BE2C (cell line): ENCODE measurements at regions not wholly inside any gene's neighbourhood (a gene's known extent, or its start where the extent isn't known, plus 50 kb on each side); places are given as distances from the start of the nearest gene placed in this dataset.
"Not testable (repeated sequence)": the region's sequence is repeated elsewhere in the genome, so short reads cannot be mapped to it uniquely, and the experiment has no call there.

ENCODE experiments used
- DNase-seq: peaks from one replicate; pipeline ENCODE4 v3.0.0-alpha.2; 2020
- H3K27me3 ChIP-seq: fragments of 250-450 bp; sonication (Bioruptor Pico); 2 replicates; pipeline ENCODE4 v1.5.1; 2020; ENCODE audit warnings: mild to moderate bottlenecking
- H3K36me3 ChIP-seq: fragments of 250-450 bp; sonication (Bioruptor Pico); 2 replicates; pipeline ENCODE4 v1.5.1; 2020; ENCODE audit warnings: mild to moderate bottlenecking
- H3K4me1 ChIP-seq: fragments of 250-450 bp; sonication (Bioruptor Pico); 2 replicates; pipeline ENCODE4 v1.5.1; 2020
- H3K4me3 ChIP-seq: 2 replicates; pipeline ENCODE4 v1.5.1; 2011; ENCODE audit warnings: low read depth, low read length
- H3K9me3 ChIP-seq: fragments of 250-450 bp; sonication (Bioruptor Pico); 2 replicates; pipeline ENCODE4 v1.5.1; 2020
- TF ChIP-seq, protein P1 (sequence below): IDR thresholded peaks from 2 replicates; pipeline ENCODE4 v1.5.1; 2012; ENCODE audit warnings: mild to moderate bottlenecking, low read depth, low read length

DNA sequence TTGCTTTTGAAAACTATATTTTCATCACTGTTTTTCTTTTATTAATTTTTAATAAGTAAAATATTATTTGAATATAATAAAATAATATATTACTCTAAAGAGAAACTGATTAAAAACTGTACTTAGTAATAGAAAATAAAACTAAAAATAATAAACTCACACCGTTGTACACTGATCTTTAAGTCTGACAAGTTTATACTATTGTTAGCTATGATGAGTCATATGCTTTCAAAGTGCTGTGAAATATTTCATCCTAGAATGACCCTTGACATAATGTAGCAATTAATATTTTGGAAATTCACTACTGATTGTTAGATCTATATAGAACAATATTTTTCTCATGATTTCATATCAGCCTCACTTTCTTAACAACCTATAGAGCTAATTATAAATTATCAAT is 1040.6 kb upstream of the SPRY2 start:
- TF ChIP-seq, protein P1, sequence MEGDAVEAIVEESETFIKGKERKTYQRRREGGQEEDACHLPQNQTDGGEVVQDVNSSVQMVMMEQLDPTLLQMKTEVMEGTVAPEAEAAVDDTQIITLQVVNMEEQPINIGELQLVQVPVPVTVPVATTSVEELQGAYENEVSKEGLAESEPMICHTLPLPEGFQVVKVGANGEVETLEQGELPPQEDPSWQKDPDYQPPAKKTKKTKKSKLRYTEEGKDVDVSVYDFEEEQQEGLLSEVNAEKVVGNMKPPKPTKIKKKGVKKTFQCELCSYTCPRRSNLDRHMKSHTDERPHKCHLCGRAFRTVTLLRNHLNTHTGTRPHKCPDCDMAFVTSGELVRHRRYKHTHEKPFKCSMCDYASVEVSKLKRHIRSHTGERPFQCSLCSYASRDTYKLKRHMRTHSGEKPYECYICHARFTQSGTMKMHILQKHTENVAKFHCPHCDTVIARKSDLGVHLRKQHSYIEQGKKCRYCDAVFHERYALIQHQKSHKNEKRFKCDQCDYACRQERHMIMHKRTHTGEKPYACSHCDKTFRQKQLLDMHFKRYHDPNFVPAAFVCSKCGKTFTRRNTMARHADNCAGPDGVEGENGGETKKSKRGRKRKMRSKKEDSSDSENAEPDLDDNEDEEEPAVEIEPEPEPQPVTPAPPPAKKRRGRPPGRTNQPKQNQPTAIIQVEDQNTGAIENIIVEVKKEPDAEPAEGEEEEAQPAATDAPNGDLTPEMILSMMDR: no peak
- no peaks in the 10 kb centered on the region for H3K9me3 ChIP-seq
- no peaks in the 10 kb centered on the region for H3K27me3 ChIP-seq
- no peaks in the 10 kb centered on the region for H3K4me1 ChIP-seq
- no peak for DNase-seq
- no peaks in the 10 kb centered on the region for H3K36me3 ChIP-seq
- H3K4me3 ChIP-seq: no peak overlapping the region

DNA sequence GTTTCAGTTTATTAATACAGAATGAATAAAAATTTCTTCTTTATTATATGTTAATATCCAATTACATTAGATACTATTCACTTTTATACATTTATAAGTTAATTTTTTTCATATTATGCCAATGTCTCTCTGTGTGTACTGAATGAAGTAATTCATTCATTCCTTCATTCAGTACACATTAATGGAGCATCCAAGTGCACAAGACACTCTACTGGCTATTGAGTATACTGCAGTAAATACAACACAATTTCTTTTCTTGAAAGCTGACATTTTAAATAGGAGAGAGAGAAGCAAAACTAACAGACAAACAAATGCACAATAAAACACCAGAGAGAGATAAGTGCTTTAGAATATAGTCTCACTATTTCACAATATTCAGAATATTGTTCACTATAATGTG is 1038.3 kb upstream of the SPRY2 start:
- no peaks in the 10 kb centered on the region for H3K27me3 ChIP-seq
- no peaks in the 10 kb centered on the region for H3K36me3 ChIP-seq
- H3K4me1 ChIP-seq: no peaks in the 10 kb centered on the region
- H3K4me3 ChIP-seq: no peak overlapping the region
- no peak for DNase-seq
- TF ChIP-seq, protein P1: no peak
- H3K9me3 ChIP-seq: no peaks in the 10 kb centered on the region

DNA sequence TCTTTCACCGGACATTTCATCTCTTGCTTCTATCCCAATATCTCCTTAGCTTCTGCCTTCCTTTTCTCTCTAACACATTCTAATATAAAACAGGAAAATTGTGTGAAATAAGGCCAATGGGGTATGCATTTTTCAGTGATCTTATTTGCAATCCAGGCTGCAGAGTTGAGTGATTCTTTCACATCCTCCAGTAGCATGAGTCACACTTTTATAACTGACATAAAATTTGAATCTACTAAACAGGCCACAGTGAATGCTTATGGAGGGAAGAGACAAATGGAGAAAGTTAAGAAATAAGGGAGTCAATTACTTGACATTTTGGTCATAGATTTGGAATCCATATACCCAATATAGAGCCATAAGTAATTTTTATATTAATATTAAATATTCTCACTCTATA is 1037.0 kb upstream of the SPRY2 start:
- Histone ChIP-seq H3K27me3 (no peaks in the 10 kb centered on the region), H3K4me1 (no peaks in the 10 kb centered on the region), H3K9me3 (no peaks in the 10 kb centered on the region), H3K4me3 (no peak overlapping the region), H3K36me3 (no peaks in the 10 kb centered on the region)
- DNase-seq: no peak
- TF ChIP-seq, protein P1: no peak

GRCh38 chr13:81375709-81376108 is 1034.8 kb upstream of the SPRY2 start:
- Histone ChIP-seq H3K4me3 (no peak overlapping the region), H3K36me3 (no peaks in the 10 kb centered on the region), H3K27me3 (no peaks in the 10 kb centered on the region), H3K4me1 (no peaks in the 10 kb centered on the region), H3K9me3 (no peaks in the 10 kb centered on the region)
- DNase-seq: no peak
- TF ChIP-seq, protein P1: no peak

GRCh38 chr13:81362711-81363110 is 1021.8 kb upstream of the SPRY2 start:
- not testable (repeated sequence) for H3K4me3 ChIP-seq, H3K9me3 ChIP-seq, H3K27me3 ChIP-seq, H3K4me1 ChIP-seq, DNase-seq, H3K36me3 ChIP-seq

DNA sequence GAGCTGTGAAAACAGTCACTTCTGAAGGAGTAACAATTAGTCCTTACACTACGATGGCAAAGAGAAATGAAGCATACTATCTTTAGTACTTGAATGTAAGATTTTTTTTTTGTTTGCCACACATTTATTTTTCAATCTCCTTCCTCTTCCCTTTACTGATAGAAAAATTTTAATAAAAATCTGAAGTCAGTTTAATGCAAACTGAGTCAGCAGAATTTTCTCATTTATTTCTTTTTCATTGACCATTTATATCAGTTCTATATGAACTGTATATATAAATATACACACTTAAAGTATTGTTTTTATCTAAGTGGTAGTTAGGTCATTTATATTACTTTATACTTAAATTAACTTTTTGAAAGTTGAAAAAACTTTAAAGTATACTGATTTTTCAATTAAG is 1009.1 kb upstream of the SPRY2 start:
- Histone ChIP-seq H3K36me3 (no peaks in the 10 kb centered on the region), H3K4me1 (no peaks in the 10 kb centered on the region), H3K9me3 (no peaks in the 10 kb centered on the region), H3K27me3 (no peaks in the 10 kb centered on the region; the same call in 1 of the 2 replicates), H3K4me3 (no peak overlapping the region)
- DNase-seq: no peak
- TF ChIP-seq, protein P1: no peak

GRCh38 chr13:81340118-81341069 is 999.5 kb upstream of the SPRY2 start:
- DNase-seq, H3K4me1 ChIP-seq, H3K4me3 ChIP-seq, H3K36me3 ChIP-seq, H3K27me3 ChIP-seq, H3K9me3 ChIP-seq: not testable (repeated sequence)

- not testable (repeated sequence) for H3K4me3 ChIP-seq, H3K27me3 ChIP-seq
Observed at GRCh38 chr13:81339666-81340065, 998.7 kb upstream of the SPRY2 start.

More at GRCh38 chr13:81339666-81340065, 998.7 kb upstream of the SPRY2 start:
- H3K36me3 ChIP-seq, DNase-seq, H3K9me3 ChIP-seq, H3K4me1 ChIP-seq: not testable (repeated sequence)
